H1 (cell line): ENCODE measurements at regions not wholly inside any gene's neighbourhood (a gene's known extent, or its start where the extent isn't known, plus 50 kb on each side); places are given as distances from the start of the nearest gene placed in this dataset.

Source experiments
- CTCF ChIA-PET: fragments of 300-600 bp; sonication (Branson Sonifier 250); formaldehyde crosslinking; loops from one replicate; lab custom pipeline; 2021; ENCODE audit not compliant: partially characterized antibody; lab: Charles Lee
- POLR2A ChIA-PET: fragments of 300-600 bp; sonication (Branson Sonifier 250); formaldehyde crosslinking; loops from one replicate; lab custom pipeline; 2021; ENCODE audit warnings: inconsistent platforms; ENCODE audit not compliant: partially characterized antibody; lab: Charles Lee
- DNase-seq, 2 experiments: peaks; one replicate each; pipeline versions ENCODE4 v3.0.0 to v3.0.0-alpha.2; 2010 to 2022; ENCODE audit warnings: low spot score in 2 of 2, low read depth in 1 of 2, mixed read lengths in 1 of 2
- FAIRE-seq: peaks from 2 replicates; lab custom pipeline; 2011; peaks lifted over from hg19 to GRCh38; lab: Jason Lieb, UNC
- H2AFZ ChIP-seq: 2 replicates; pipeline ENCODE4 v1.8.1; 2012; ENCODE audit warnings: low read length, inconsistent platforms
- H2AK5ac ChIP-seq: 2 replicates; pipeline ENCODE4 v1.6.1; 2013; ENCODE audit warnings: low read depth, low read length
- H2BK120ac ChIP-seq: replicated peaks from 2 replicates; pipeline ENCODE3; 2013; ENCODE audit warnings: low read depth, low read length, inconsistent platforms
- H2BK12ac ChIP-seq: 2 replicates; pipeline ENCODE4 v1.6.1; 2013; ENCODE audit warnings: low read depth, low read length
- H2BK15ac ChIP-seq: 2 replicates; pipeline ENCODE4 v1.6.1; 2013; ENCODE audit warnings: low read length
- H2BK20ac ChIP-seq: 2 replicates; pipeline ENCODE4 v1.6.1; 2013; ENCODE audit warnings: low read length
- H2BK5ac ChIP-seq: 2 replicates; pipeline ENCODE4 v1.6.1; 2013; ENCODE audit warnings: low read depth, low read length
- H3K14ac ChIP-seq: 2 replicates; pipeline ENCODE4 v1.6.1; 2013; ENCODE audit warnings: inconsistent platforms; ENCODE audit not compliant: insufficient read length
- H3K18ac ChIP-seq: 2 replicates; pipeline ENCODE4 v1.6.1; 2013; ENCODE audit warnings: low read length; ENCODE audit errors: extremely low read depth
- H3K23ac ChIP-seq: 2 replicates; pipeline ENCODE4 v1.6.1; 2013; ENCODE audit warnings: inconsistent platforms; ENCODE audit not compliant: insufficient read length
- H3K23me2 ChIP-seq: 2 replicates; pipeline ENCODE4 v1.6.1; 2013; ENCODE audit warnings: low read depth, low read length
- H3K27ac ChIP-seq: 2 replicates; pipeline ENCODE4 v1.6.1; 2011; ENCODE audit warnings: low read depth, low read length, inconsistent platforms
- H3K27me3 ChIP-seq, 4 experiments: replicated peaks in 1 of 4; 1 replicate in 1 of 4; 2 replicates in 3 of 4; pipeline versions ENCODE4 v1.6.1 to v1.8.1; 2011 to 2013; ENCODE audit warnings: low read length in 3 of 4, mild to moderate bottlenecking in 3 of 4, inconsistent platforms in 2 of 4, mixed read lengths in 2 of 4, moderate library complexity in 1 of 4; ENCODE audit not compliant: control insufficient read depth in 3 of 4, insufficient read depth in 3 of 4; ENCODE audit errors: extremely low read depth in 1 of 4
- H3K36me3 ChIP-seq, 4 experiments: 2 replicates each; pipeline versions ENCODE4 v1.6.1 to v1.8.1; 2011 to 2013; ENCODE audit warnings: mild to moderate bottlenecking in 4 of 4, low read length in 3 of 4, moderate library complexity in 2 of 4, control low read depth in 1 of 4, inconsistent platforms in 1 of 4; ENCODE audit not compliant: insufficient read depth in 4 of 4, control insufficient read depth in 2 of 4
- H3K4ac ChIP-seq: replicated peaks from 2 replicates; pipeline ENCODE3; 2013; ENCODE audit warnings: low read length, low read depth, mixed read lengths, inconsistent platforms; ENCODE audit not compliant: insufficient read length
- H3K4me1 ChIP-seq, 4 experiments: replicated peaks in 1 of 4; 1 replicate in 1 of 4; 2 replicates in 3 of 4; pipeline versions ENCODE4 v1.6.1 to v1.8.1; 2011 to 2013; ENCODE audit warnings: low read length in 3 of 4, inconsistent platforms in 2 of 4, mixed read lengths in 1 of 4; ENCODE audit not compliant: insufficient read depth in 4 of 4, control insufficient read depth in 3 of 4
- H3K4me2 ChIP-seq, 2 experiments: 2 replicates each; pipeline versions ENCODE4 v1.6.1 to v1.8.1; 2011 to 2013; ENCODE audit warnings: low read depth in 2 of 2, low read length in 2 of 2, control low read depth in 1 of 2, inconsistent platforms in 1 of 2, mild to moderate bottlenecking in 1 of 2; ENCODE audit not compliant: insufficient read depth in 1 of 2
- H3K4me3 ChIP-seq, 4 experiments: fragments of 200-600, 300-600 bp in 1 of 4; sonication (generic), shearing (Covaris generic), sonication (Bioruptor Twin) in 1 of 4; 2 replicates each; pipeline versions ENCODE4 v1.5.1 to v1.8.1; 2011 to 2016; ENCODE audit warnings: low read length in 4 of 4, low read depth in 3 of 4, control low read depth in 2 of 4, inconsistent platforms in 2 of 4, mild to moderate bottlenecking in 2 of 4, mixed read lengths in 1 of 4, moderate library complexity in 1 of 4; ENCODE audit not compliant: insufficient read depth in 2 of 4; ENCODE audit errors: extremely low read depth in 1 of 4
- H3K56ac ChIP-seq: replicated peaks from 2 replicates; pipeline ENCODE3; 2013; ENCODE audit warnings: low read depth, mild to moderate bottlenecking, mixed read lengths, low read length, inconsistent platforms; ENCODE audit not compliant: insufficient read length
- H3K79me1 ChIP-seq: 2 replicates; pipeline ENCODE4 v1.6.1; 2013; ENCODE audit warnings: low read depth, low read length, control low read depth
- H3K79me2 ChIP-seq, 2 experiments: 2 replicates each; pipeline versions ENCODE4 v1.6.1 to v1.8.1; 2012 to 2013; ENCODE audit warnings: low read length in 2 of 2, mild to moderate bottlenecking in 2 of 2, inconsistent platforms in 1 of 2; ENCODE audit not compliant: insufficient read depth in 2 of 2, control insufficient read depth in 1 of 2
- H3K9ac ChIP-seq, 4 experiments: replicated peaks in 1 of 4; 1 replicate in 1 of 4; 2 replicates in 3 of 4; pipeline versions ENCODE4 v1.6.1 to v1.8.1; 2011 to 2013; ENCODE audit warnings: low read depth in 3 of 4, low read length in 3 of 4, control low read depth in 2 of 4, mild to moderate bottlenecking in 2 of 4, moderate library complexity in 2 of 4, inconsistent platforms in 1 of 4; ENCODE audit errors: extremely low read depth in 1 of 4
- H3K9me3 ChIP-seq, 2 experiments: 2 replicates each; pipeline versions ENCODE4 v1.6.1 to v1.8.1; 2012 to 2013; ENCODE audit warnings: mild to moderate bottlenecking in 2 of 2, moderate library complexity in 2 of 2, control low read depth in 1 of 2, inconsistent platforms in 1 of 2, low read depth in 1 of 2, low read length in 1 of 2, mixed read lengths in 1 of 2; ENCODE audit not compliant: insufficient read depth in 2 of 2
- H4K20me1 ChIP-seq, 2 experiments: replicated peaks in 1 of 2; 2 replicates each; pipeline versions ENCODE3 to v1.8.1; 2011 to 2013; ENCODE audit warnings: inconsistent platforms in 2 of 2, low read length in 2 of 2, mild to moderate bottlenecking in 1 of 2; ENCODE audit not compliant: insufficient read depth in 2 of 2, control insufficient read depth in 1 of 2
- H4K5ac ChIP-seq: 2 replicates; pipeline ENCODE4 v1.6.1; 2013; ENCODE audit warnings: low read length, low read depth, mixed read lengths, inconsistent platforms; ENCODE audit not compliant: insufficient read length
- H4K8ac ChIP-seq: 2 replicates; pipeline ENCODE4 v1.8.0; 2013; ENCODE audit warnings: mild to moderate bottlenecking, moderate library complexity, low read length, inconsistent platforms; ENCODE audit not compliant: insufficient read depth; ENCODE audit errors: extremely low read depth
- H4K91ac ChIP-seq: replicated peaks from 2 replicates; pipeline ENCODE3; 2013; ENCODE audit warnings: low read length, mixed read lengths, inconsistent platforms; ENCODE audit not compliant: insufficient read length
- BCL11A ChIP-seq, 2 experiments: IDR thresholded peaks; one replicate each; pipeline ENCODE4 v1.6.1; 2011; ENCODE audit warnings: low read depth in 2 of 2, low read length in 2 of 2, mild to moderate bottlenecking in 2 of 2
- CTBP2 ChIP-seq: IDR thresholded peaks from 2 replicates; pipeline ENCODE4 v1.7.0; 2011; ENCODE audit warnings: borderline replicate concordance, mild to moderate bottlenecking, moderate library complexity, mixed read lengths, low read length; ENCODE audit not compliant: insufficient read depth, insufficient read length
- EZH2 ChIP-seq: fragments of 200-600 bp; sonication (generic); IDR thresholded peaks from 2 replicates; pipeline ENCODE4 v1.7.1; 2012; ENCODE audit warnings: low read depth, mild to moderate bottlenecking, moderate library complexity, low read length, inconsistent platforms; ENCODE audit not compliant: severe bottlenecking
- MAFK ChIP-seq: IDR thresholded peaks from 2 replicates; pipeline ENCODE4 v1.6.1; 2012; ENCODE audit warnings: low read depth, mild to moderate bottlenecking, improper control_type of control experiment, low read length
- SP2 ChIP-seq: IDR thresholded peaks from 2 replicates; pipeline ENCODE4 v1.6.1; 2012; ENCODE audit warnings: mild to moderate bottlenecking, low read length, inconsistent platforms
- SRF ChIP-seq: IDR thresholded peaks from 2 replicates; pipeline ENCODE4 v1.6.1; 2011; ENCODE audit warnings: mild to moderate bottlenecking, low read depth, low read length, moderate library complexity
- TAF1 ChIP-seq: IDR thresholded peaks from 2 replicates; pipeline ENCODE4 v1.6.1; 2011; ENCODE audit warnings: mild to moderate bottlenecking, low read depth, low read length

GRCh38 chr7:11899247-11899646 is 67.2 kb upstream of the THSD7A start:
- no peaks in the 10 kb centered on the region for H3K27me3 ChIP-seq
- no peaks in the 10 kb centered on the region for H3K79me2 ChIP-seq
- no peak overlapping the region for H2BK12ac ChIP-seq
- no peak overlapping the region for H3K27ac ChIP-seq
- no peaks in the 10 kb centered on the region for H3K36me3 ChIP-seq
- H2BK15ac ChIP-seq = no peak overlapping the region
- no peak overlapping the region for H4K8ac ChIP-seq
- no peak for TF ChIP-seq CTBP2
- TF ChIP-seq MAFK = no peak
- TF ChIP-seq SP2 = no peak
- no peak for TF ChIP-seq TAF1
- no peak for TF ChIP-seq EZH2
- TF ChIP-seq BCL11A (IDR thresholded peaks at IDR 0.05; ENCODE audit: low read depth in 2 of 2, low read length in 2 of 2) = no peak
- no peak for TF ChIP-seq SRF
- TF ChIP-seq, all 59 proteins: peak for 0
- Histone ChIP-seq H2AFZ (no peak overlapping the region), H3K14ac (no peak overlapping the region), H4K91ac (no peak overlapping the region), H3K4me3 (no peak overlapping the region), H2BK120ac (no peak overlapping the region), H2BK20ac (no peak overlapping the region), H2AK5ac (no peak overlapping the region), H3K56ac (no peak overlapping the region), H3K4me2 (no peak overlapping the region), H2BK5ac (no peak overlapping the region), H3K9me3 (no peaks in the 10 kb centered on the region), H4K20me1 (no peaks in the 10 kb centered on the region), H3K9ac (no peak overlapping the region), H3K4ac (no peak overlapping the region), H3K4me1 (peaks cover 0 to 2% (median 0%) of the 10 kb centered on the region in 4 experiments; a peak in 1 of 7 replicates), H3K18ac (no peak overlapping the region), H4K5ac (no peak overlapping the region), H3K79me1 (no peaks in the 10 kb centered on the region), H3K23me2 (no peaks in the 10 kb centered on the region), H3K23ac (no peak overlapping the region)
- FAIRE-seq = no peak
- POLR2A ChIA-PET = no interaction called here
- CTCF ChIA-PET = no interaction called here
- no peak for DNase-seq
